HFFc6 (cell line): ENCODE measurements at regions not wholly inside any gene's neighbourhood (a gene's known extent, or its start where the extent isn't known, plus 50 kb on each side); places are given as distances from the start of the nearest gene placed in this dataset.

Source experiments
- DNase-seq: peaks from one replicate; pipeline ENCODE4 v3.0.0-alpha.2; 2018
- H3K27ac Mint-ChIP-seq: 2 replicates; pipeline ENCODE4 v1.8.0; 2020; ENCODE audit warnings: mild to moderate bottlenecking, mixed read lengths
- H3K27me3 Mint-ChIP-seq: 2 replicates; pipeline ENCODE4 v1.8.0; 2021; ENCODE audit warnings: mild to moderate bottlenecking, moderate library complexity, mixed read lengths; ENCODE audit not compliant: insufficient read depth
- H3K36me3 Mint-ChIP-seq: 2 replicates; pipeline ENCODE4 v1.8.0; 2021; ENCODE audit warnings: low read depth, mixed read lengths
- H3K4me1 Mint-ChIP-seq: 2 replicates; pipeline ENCODE4 v1.8.0; 2020; ENCODE audit warnings: low read depth, mixed read lengths
- H3K4me3 Mint-ChIP-seq: 2 replicates; pipeline ENCODE4 v1.8.0; 2020; ENCODE audit warnings: mild to moderate bottlenecking, moderate library complexity, mixed read lengths
- H3K9me3 Mint-ChIP-seq: 2 replicates; pipeline ENCODE4 v1.8.0; 2020; ENCODE audit warnings: mild to moderate bottlenecking, mixed read lengths
- TF ChIP-seq, protein P1 (sequence below): fragments of 200-600 bp; sonication (generic); IDR thresholded peaks from 2 replicates; pipeline ENCODE4 v1.5.0; 2021; ENCODE audit warnings: antibody characterized with exemption, mild to moderate bottlenecking

DNA sequence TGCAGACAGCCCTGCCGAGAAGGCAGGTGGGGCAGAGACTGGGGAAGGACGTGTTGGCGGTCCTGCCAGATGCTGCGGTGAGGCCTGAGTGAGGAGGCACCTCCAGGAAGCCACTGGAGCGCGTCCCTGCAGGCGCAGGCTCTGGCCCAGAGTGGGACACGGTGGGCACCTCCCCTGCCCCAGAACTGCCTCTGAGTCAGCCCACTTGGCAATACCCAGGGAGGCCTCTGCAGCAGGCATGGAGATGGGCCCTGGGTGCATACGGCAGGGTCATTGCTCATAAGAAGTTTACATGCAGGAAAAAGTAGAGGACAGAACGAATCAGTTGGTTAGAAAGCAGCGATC is 195.9 kb downstream of the TFCP2L1 start:
- Mint-ChIP-seq H3K4me1 (peaks cover 12% of the 10 kb centered on the region), H3K9me3 (no peaks in the 10 kb centered on the region), H3K27ac (no peak overlapping the region), H3K36me3 (no peaks in the 10 kb centered on the region), H3K4me3 (no peak overlapping the region), H3K27me3 (peaks cover 6% of the 10 kb centered on the region)
- DNase-seq, result no peak
- TF ChIP-seq, protein P1, sequence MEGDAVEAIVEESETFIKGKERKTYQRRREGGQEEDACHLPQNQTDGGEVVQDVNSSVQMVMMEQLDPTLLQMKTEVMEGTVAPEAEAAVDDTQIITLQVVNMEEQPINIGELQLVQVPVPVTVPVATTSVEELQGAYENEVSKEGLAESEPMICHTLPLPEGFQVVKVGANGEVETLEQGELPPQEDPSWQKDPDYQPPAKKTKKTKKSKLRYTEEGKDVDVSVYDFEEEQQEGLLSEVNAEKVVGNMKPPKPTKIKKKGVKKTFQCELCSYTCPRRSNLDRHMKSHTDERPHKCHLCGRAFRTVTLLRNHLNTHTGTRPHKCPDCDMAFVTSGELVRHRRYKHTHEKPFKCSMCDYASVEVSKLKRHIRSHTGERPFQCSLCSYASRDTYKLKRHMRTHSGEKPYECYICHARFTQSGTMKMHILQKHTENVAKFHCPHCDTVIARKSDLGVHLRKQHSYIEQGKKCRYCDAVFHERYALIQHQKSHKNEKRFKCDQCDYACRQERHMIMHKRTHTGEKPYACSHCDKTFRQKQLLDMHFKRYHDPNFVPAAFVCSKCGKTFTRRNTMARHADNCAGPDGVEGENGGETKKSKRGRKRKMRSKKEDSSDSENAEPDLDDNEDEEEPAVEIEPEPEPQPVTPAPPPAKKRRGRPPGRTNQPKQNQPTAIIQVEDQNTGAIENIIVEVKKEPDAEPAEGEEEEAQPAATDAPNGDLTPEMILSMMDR, result no peak

DNA sequence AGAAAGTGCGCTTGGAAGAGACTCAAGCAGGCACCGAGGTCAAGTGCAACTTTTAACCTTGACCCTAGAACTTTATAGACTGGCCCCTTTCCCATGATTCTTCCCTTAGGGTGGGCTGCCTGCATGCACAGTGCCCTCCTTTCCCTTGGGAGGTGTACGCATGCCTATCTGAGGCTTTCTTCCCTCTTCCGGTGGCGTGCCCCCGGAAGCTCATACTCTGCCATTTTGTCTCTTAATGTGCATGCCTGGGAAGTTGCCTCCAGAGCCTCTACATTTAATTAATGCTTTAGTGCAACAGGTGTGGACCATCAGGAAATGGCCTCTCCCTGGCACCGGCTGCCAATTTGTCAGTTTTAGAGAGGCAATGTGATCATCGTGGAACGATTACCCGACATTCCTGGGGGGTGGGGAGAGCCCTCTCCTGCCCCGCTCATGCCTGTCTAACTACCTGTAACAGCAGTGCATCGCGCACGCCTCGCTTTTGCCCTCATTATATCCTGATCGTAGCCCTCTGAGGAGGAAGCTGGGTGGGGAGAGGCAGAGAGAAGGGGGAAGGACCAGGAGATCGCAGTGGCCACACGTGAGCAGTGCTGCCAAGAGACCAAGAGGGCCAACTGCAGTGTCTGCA is 194.8 kb downstream of the TFCP2L1 start:
- peaks cover 21% of the 10 kb centered on the region for H3K4me1 Mint-ChIP-seq
- H3K4me3 Mint-ChIP-seq, result no peak overlapping the region
- DNase-seq, result no peak
- no peaks in the 10 kb centered on the region for H3K9me3 Mint-ChIP-seq
- TF ChIP-seq, protein P1, result no peak
- no peaks in the 10 kb centered on the region for H3K36me3 Mint-ChIP-seq
- H3K27ac Mint-ChIP-seq, result no peak overlapping the region
- H3K27me3 Mint-ChIP-seq, result peaks cover 8% of the 10 kb centered on the region

DNA sequence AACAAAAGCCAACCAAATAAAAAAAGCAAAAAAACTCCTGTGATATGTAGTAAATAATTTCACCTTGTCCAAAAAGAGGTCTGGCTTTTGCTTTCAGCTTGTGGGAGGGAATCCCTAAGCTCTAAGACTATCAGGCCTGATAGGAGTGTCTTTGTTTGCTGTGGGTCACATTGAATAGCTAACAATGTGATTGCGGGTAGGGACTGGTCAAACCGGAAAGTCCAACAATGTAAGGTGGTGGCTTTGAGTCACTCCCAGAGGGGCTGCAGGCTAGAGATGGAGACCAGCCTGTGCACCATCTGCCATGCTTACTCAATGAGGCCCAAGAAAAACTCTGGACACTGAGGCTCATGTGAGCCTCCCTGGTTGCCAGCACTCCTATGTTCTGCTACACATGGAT is 192.9 kb downstream of the TFCP2L1 start:
- TF ChIP-seq, protein P1, result no peak

DNA sequence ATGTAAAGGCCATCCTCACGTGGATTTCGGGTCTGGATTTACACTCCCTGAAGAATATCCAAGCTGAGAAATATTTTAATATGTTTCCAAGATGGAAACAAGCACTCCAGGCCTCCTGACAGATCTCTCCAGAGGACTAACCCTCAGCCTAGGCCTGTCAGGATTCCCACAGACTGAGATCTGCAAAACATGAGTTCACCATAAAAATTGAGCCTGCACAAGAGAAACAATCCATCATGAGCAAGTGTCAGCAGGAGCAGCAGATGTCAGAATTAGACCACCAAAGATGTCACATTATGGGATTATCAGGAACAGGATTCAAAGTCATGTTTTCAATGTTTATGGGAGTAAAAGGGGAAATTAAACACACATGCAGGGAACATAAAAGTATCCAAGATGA is 191.3 kb downstream of the TFCP2L1 start:
- Mint-ChIP-seq H3K27me3 (peaks cover 20% of the 10 kb centered on the region), H3K36me3 (no peaks in the 10 kb centered on the region), H3K4me3 (no peak overlapping the region), H3K4me1 (peaks cover 23% of the 10 kb centered on the region), H3K27ac (no peak overlapping the region), H3K9me3 (no peaks in the 10 kb centered on the region)
- TF ChIP-seq, protein P1, result no peak
- DNase-seq, result no peak

More for the DNA sequence above, 192.9 kb downstream of the TFCP2L1 start:
- Mint-ChIP-seq H3K27me3 (peaks cover 12% of the 10 kb centered on the region), H3K9me3 (no peaks in the 10 kb centered on the region), H3K4me1 (peaks cover 23% of the 10 kb centered on the region), H3K36me3 (no peaks in the 10 kb centered on the region), H3K4me3 (no peak overlapping the region), H3K27ac (no peak overlapping the region)
- DNase-seq, result no peak

DNA sequence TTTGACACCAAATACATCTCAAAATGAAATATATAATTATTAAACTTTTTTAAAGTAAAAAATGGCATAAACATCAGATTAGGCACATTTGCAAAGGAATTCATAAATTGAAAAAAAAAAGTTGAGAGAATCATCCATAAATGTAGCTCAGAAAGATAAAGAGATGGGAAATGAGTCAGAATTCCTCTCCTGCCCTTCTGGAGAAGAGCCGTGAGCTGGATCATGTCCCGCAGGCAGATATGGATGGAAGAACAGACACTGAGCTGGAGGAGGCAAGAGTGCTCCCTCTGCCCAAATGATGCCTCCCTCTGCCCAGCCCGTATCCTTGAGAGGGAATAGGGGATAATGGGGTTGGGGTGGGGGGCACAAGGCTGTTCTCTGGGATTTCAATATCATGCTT is 190.9 kb downstream of the TFCP2L1 start:
- Mint-ChIP-seq H3K4me1 (peaks cover 23% of the 10 kb centered on the region), H3K27me3 (peaks cover 24% of the 10 kb centered on the region), H3K9me3 (no peaks in the 10 kb centered on the region), H3K27ac (no peak overlapping the region), H3K4me3 (no peak overlapping the region), H3K36me3 (no peaks in the 10 kb centered on the region)
- TF ChIP-seq, protein P1, result no peak
- DNase-seq, result peak; percentile 37

DNA sequence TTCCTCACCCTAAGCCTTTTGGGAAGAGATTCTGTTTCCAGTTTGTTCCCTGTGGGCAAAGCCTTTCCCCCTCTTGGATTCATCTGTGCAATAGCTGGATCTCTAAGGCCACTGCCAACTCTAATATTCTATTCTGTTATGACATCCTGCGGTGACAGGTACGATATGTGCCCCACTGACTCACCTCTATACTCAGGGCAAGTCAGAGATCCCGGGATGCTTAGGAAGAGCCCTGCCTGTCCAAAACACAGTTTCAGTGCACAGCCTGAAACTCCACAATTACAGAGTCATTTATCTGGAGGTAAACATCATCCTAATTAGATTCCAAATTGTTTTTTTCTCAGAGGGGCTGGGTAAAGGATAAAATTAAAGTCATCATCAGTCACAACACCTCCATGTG is 190.2 kb downstream of the TFCP2L1 start:
- Mint-ChIP-seq H3K27me3 (peaks cover 27% of the 10 kb centered on the region), H3K4me1 (peaks cover 23% of the 10 kb centered on the region), H3K9me3 (no peaks in the 10 kb centered on the region), H3K27ac (no peak overlapping the region), H3K4me3 (no peak overlapping the region), H3K36me3 (no peaks in the 10 kb centered on the region)
- TF ChIP-seq, protein P1, result no peak
- DNase-seq, result no peak
